Loucy (cell line): ENCODE measurements at regions not wholly inside any gene's neighbourhood (a gene's known extent, or its start where the extent isn't known, plus 50 kb on each side); places are given as distances from the start of the nearest gene placed in this dataset.

Experiments
- H2AFZ ChIP-seq: fragments of 200-600 bp; sonication (generic); 2 replicates; pipeline ENCODE4 v1.6.0; 2016; ENCODE audit warnings: antibody characterized with exemption, mild to moderate bottlenecking, low read length, moderate library complexity
- H3F3A ChIP-seq: fragments of 200-600 bp; 2 replicates; pipeline ENCODE4 v1.6.0; 2016; ENCODE audit warnings: antibody characterized with exemption, low read depth, mild to moderate bottlenecking
- H3K27me3 ChIP-seq: fragments of 200-600 bp; sonication (generic); 2 replicates; pipeline ENCODE4 v1.6.1; 2014; ENCODE audit warnings: low read length, mild to moderate bottlenecking; ENCODE audit not compliant: insufficient read depth, poor library complexity, severe bottlenecking
- H3K36me3 ChIP-seq: fragments of 200-600 bp; sonication (generic); 2 replicates; pipeline ENCODE4 v1.6.1; 2016; ENCODE audit warnings: low read length; ENCODE audit not compliant: insufficient read depth
- H3K4me1 ChIP-seq: fragments of 200-600 bp; sonication (generic); 2 replicates; pipeline ENCODE4 v1.5.1; 2014; ENCODE audit warnings: low read length, mild to moderate bottlenecking; ENCODE audit not compliant: insufficient read depth, poor library complexity, severe bottlenecking
- H3K4me2 ChIP-seq: fragments of 200-600 bp; sonication (generic); 2 replicates; pipeline ENCODE4 v1.6.0; 2014; ENCODE audit warnings: antibody characterized with exemption, low read length, low read depth, mild to moderate bottlenecking; ENCODE audit not compliant: poor library complexity, severe bottlenecking
- H3K4me3 ChIP-seq: fragments of 200-600 bp; sonication (generic); 2 replicates; pipeline ENCODE4 v1.5.1; 2014; ENCODE audit warnings: low read length, mild to moderate bottlenecking, mixed read lengths; ENCODE audit not compliant: poor library complexity, severe bottlenecking
- H3K79me2 ChIP-seq: fragments of 200-600 bp; sonication (generic); 2 replicates; pipeline ENCODE4 v1.6.1; 2014; ENCODE audit warnings: low read length; ENCODE audit not compliant: insufficient read depth
- H3K9ac ChIP-seq: fragments of 200-600 bp; sonication (generic); 2 replicates; pipeline ENCODE4 v1.6.0; 2014; ENCODE audit warnings: mild to moderate bottlenecking, low read depth, low read length, moderate library complexity; ENCODE audit not compliant: poor library complexity, severe bottlenecking
- H3K9me2 ChIP-seq: fragments of 200-600 bp; sonication (generic); replicated peaks from 2 replicates; pipeline ENCODE4 v1.6.1; 2016; ENCODE audit warnings: low read depth, low read length, mixed read lengths
- H3K9me3 ChIP-seq: fragments of 200-600 bp; sonication (generic); 2 replicates; pipeline ENCODE4 v1.6.1; 2014; ENCODE audit warnings: mild to moderate bottlenecking, antibody characterized with exemption, low read length, low read depth; ENCODE audit not compliant: insufficient read depth
- H4K20me1 ChIP-seq: fragments of 200-600 bp; sonication (generic); 2 replicates; pipeline ENCODE4 v1.6.0; 2014; ENCODE audit warnings: antibody characterized with exemption, low read length, mild to moderate bottlenecking; ENCODE audit not compliant: insufficient read depth, poor library complexity, severe bottlenecking
- CTCF ChIP-seq: fragments of 200-600 bp; sonication (generic); conservative IDR thresholded peaks from 2 replicates; pipeline ENCODE4 v1.5.1; 2014; ENCODE audit warnings: mild to moderate bottlenecking, antibody characterized with exemption, low read length
- EZH2phosphoT487 ChIP-seq: fragments of 200-600 bp; IDR thresholded peaks from 2 replicates; pipeline ENCODE4 v1.6.1; 2018; ENCODE audit warnings: antibody characterized with exemption, mild to moderate bottlenecking, moderate library complexity, borderline replicate concordance

- H3K79me2 ChIP-seq = no peaks in the 10 kb centered on the region
- H4K20me1 ChIP-seq = no peaks in the 10 kb centered on the region
- no peak overlapping the region for H3K9ac ChIP-seq
- H3K27me3 ChIP-seq = no peaks in the 10 kb centered on the region
- no peak overlapping the region for H3K4me2 ChIP-seq
- no peak overlapping the region for H2AFZ ChIP-seq
- H3K36me3 ChIP-seq = no peaks in the 10 kb centered on the region
- peaks cover 3% of the 10 kb centered on the region for H3K4me1 ChIP-seq
- H3K9me2 ChIP-seq = no peaks in the 10 kb centered on the region
- no peak overlapping the region for H3K4me3 ChIP-seq
- H3K9me3 ChIP-seq = no peaks in the 10 kb centered on the region
- no peaks in the 10 kb centered on the region for H3F3A ChIP-seq
- TF ChIP-seq CTCF = no peak
- TF ChIP-seq EZH2phosphoT487 = no peak
These were observed 345.2 kb upstream of the KITLG start for GRCh38 chr12:88925454-88925853.

- H3K9me2 ChIP-seq = no peaks in the 10 kb centered on the region
- no peak overlapping the region for H3K4me2 ChIP-seq
- TF ChIP-seq CTCF (no peak), EZH2phosphoT487 (no peak)
- no peak overlapping the region for H2AFZ ChIP-seq
- no peaks in the 10 kb centered on the region for H3K79me2 ChIP-seq
- no peak overlapping the region for H3K4me3 ChIP-seq
- H3K9me3 ChIP-seq = no peaks in the 10 kb centered on the region
- no peaks in the 10 kb centered on the region for H3K27me3 ChIP-seq
- peaks cover 3% of the 10 kb centered on the region for H3K4me1 ChIP-seq
- H3K36me3 ChIP-seq = no peaks in the 10 kb centered on the region
- H3F3A ChIP-seq = no peaks in the 10 kb centered on the region
- H3K9ac ChIP-seq = no peak overlapping the region
- H4K20me1 ChIP-seq = no peaks in the 10 kb centered on the region
These were observed 343.9 kb upstream of the KITLG start for GRCh38 chr12:88924162-88924561.

GRCh38 chr12:88923631-88924030 lies 343.4 kb upstream of the KITLG start:
- Histone ChIP-seq H3K9me3 (no peaks in the 10 kb centered on the region), H3K27me3 (no peaks in the 10 kb centered on the region), H3F3A (no peaks in the 10 kb centered on the region), H3K36me3 (no peaks in the 10 kb centered on the region), H4K20me1 (no peaks in the 10 kb centered on the region), H3K4me3 (no peak overlapping the region), H2AFZ (no peak overlapping the region), H3K9me2 (no peaks in the 10 kb centered on the region), H3K4me2 (no peak overlapping the region), H3K4me1 (peaks cover 3% of the 10 kb centered on the region), H3K9ac (no peak overlapping the region), H3K79me2 (no peaks in the 10 kb centered on the region)
- no peak for TF ChIP-seq CTCF
- TF ChIP-seq EZH2phosphoT487 = no peak
